ENCODE measurements at regions not wholly inside any gene's neighbourhood (a gene's known extent, or its start where the extent isn't known, plus 50 kb on each side); places are given as distances from the start of the nearest gene placed in this dataset.

DNA sequence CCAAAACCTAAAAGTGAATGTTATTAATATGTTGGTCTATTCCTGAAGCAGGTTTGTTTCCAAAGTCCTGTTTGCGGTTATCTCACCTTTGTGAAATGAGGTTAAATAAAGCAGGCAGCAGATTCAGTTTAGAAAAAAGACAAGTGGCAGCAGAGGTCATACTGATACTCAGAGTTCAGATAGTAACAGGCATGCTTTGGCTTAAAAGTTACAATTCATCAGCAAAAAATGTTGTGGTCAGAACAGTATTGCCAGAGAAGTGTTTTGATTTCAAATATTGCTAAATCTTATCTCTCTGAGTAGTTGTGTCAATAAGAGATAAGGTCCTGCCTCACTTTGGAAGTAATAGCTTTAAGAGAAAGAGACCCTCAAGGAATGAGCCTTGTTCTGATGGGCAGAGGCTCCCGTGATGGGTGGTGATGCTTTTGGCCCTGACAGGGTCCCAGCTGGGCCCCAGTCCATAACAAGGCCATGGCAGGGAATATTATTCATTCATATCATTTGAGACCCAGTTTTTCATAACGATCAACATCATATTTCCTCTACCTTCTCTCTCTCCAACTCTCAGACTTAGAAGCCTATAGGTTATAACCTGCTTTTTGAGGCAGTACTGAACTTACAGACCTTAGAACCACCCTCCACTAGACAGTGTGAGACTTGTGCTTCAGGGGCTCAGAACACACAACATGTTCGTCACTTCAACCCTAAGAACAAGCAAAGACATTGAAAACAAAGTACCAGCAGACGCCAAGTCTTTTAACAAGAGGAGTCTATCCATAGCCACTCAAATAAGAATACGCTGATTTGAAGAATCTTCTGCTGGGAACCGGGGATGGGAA is 58.5 kb upstream of the AHR start:
- no peak for DNase-seq

DNA sequence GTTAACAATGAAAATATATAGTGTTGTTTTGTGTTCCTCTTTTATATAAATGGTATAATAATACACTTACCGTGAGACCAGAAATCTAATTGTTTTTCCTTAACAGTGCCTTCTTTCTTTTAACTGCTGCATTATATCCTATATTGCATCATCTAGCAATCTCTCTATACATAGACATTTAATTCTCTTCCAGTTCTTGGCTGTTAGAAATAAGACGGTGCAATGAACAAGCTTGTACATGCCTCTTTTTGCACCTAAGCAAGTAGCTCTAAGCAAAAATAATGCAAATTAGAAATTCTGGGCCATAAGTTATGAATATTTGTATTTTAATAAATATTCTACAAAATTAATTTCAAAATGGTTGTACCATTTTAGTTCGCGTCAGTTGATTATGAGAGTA is 55.9 kb upstream of the AHR start:
- DNase-seq = no peak

DNA sequence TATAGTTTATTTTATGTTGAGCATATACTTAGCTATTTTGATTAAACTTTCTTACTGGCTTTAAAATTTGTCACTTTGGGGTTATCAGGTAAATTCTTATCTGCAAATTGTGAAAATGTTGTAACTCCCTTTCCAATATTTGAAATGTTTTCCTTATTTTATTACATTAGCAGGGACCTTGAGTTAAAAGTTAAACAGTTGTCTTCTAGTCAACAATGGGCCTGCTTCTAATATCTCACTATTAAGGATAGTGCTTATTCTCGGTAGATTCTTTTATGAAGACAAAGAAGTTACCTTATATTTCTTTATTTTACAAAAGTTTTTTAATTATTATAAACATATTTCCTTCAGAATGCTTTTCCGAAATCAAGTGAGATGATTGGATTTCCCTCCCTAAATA is 53.7 kb upstream of the AHR start:
- no peak for DNase-seq

DNA sequence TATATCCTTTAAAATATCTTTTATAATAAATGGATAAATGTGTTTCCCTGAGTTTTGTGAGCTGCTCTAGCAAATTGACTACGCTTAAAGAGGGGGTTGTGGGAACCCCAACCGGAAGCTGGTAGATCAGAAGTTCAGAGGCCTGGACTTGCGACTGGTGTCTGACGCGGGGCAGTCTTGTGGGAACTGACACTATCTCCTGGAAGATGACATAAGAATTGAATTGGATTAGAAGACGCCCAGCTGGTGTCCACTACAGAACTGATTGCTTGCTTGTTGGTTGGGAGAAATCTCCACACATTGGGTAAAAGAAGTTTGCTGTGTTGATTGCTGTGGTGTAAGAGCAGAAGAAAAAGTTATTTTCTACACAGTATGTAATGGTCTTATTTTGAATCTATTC is 51.1 kb upstream of the AHR start:
- DNase-seq = no peak

DNA sequence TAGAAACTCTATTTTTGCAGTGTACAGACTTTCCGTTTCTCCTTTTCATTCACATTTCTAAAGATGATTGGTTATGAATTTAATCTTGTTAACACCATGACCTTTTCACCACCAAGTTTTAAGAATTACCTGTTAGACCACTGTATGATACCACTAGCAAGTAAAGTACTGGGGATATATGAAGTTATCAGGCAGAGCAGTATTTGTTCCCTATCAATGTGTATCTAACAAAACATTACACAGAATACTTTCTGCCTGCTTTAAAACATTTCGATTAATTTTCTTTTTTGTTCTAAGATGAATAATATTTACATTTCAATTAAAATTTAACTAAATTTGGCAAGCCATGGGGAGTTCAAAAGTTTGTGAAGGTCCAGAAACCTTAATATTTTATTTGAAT is 49.9 kb upstream of the AHR start:
- no peak for DNase-seq
